GM23338 (cell line): ENCODE measurements at regions not wholly inside any gene's neighbourhood (a gene's known extent, or its start where the extent isn't known, plus 50 kb on each side); places are given as distances from the start of the nearest gene placed in this dataset.

Experiments
- JUNB ChIP-seq: IDR thresholded peaks from one replicate; pipeline ENCODE4 v1.6.1; 2016; ENCODE audit warnings: antibody characterized with exemption; ENCODE audit not compliant: unreplicated experiment
- POLR2AphosphoS5 ChIP-seq: IDR thresholded peaks from 2 replicates; pipeline ENCODE4 v1.6.1; 2016; ENCODE audit warnings: antibody characterized with exemption, low read depth
- TF ChIP-seq, protein P1 (sequence below): fragments of 250-450 bp; sonication (Bioruptor Pico); IDR thresholded peaks from 2 replicates; pipeline ENCODE4 v1.5.0; 2020; ENCODE audit warnings: mild to moderate bottlenecking, moderate library complexity
- TF ChIP-seq, protein P2 (sequence below): IDR thresholded peaks from one replicate; pipeline ENCODE4 v1.6.1; 2018; ENCODE audit warnings: antibody characterized with exemption; ENCODE audit not compliant: unreplicated experiment
- TF ChIP-seq, protein P3 (sequence below), 2 experiments: fragments of 200-600 bp in 1 of 2; sonication (generic) in 1 of 2; conservative IDR thresholded peaks; 2 replicates each; pipeline versions ENCODE4 v1.5.1 to v1.6.1; 2016 to 2017; ENCODE audit warnings: antibody characterized with exemption in 2 of 2, low read depth in 2 of 2, mild to moderate bottlenecking in 2 of 2, moderate library complexity in 1 of 2

DNA sequence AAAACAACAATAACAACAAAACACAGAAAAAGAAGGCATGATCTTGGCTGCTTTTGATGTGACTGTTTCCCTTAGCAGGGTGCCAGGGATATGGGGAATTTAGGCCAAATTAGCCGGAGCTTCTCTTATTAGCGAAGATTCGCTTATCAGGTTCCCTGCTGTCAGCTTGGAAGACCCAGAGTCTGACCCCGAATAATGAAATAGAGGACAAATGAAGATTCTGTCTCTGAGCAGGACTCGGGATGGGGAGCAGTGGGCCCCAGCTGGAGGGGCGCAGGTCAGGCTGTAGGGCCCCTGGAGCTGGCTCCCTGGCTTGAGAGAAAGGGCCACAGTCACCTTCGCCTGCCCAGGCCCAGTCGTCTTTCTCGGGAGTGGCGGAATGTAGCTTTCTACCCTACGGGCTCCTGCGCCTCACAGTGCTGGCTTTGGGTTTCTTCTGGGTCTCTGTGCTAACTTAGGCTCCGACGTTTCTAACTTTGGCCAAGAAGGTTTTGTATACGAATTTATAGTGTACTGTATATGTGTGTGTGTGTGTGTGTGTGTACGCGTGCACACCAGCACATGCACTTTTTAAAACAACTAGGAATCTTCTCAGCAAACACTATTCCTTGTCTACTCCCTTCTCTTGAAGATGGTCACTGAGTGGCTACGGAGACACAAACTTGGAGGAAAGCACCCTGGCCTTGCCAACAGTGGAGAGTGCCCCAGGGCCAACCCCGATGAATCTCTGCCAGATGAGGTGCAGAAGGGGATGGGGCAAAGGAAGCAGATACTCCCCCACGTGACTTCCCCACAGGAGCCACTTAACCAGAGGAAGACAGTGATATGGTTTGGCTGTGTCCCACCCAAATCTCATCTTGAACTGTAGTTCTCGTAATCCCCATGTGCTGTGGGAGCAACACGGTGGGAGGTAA is 195.6 kb upstream of the COPS8 start (continued):
- TF ChIP-seq, protein P1, sequence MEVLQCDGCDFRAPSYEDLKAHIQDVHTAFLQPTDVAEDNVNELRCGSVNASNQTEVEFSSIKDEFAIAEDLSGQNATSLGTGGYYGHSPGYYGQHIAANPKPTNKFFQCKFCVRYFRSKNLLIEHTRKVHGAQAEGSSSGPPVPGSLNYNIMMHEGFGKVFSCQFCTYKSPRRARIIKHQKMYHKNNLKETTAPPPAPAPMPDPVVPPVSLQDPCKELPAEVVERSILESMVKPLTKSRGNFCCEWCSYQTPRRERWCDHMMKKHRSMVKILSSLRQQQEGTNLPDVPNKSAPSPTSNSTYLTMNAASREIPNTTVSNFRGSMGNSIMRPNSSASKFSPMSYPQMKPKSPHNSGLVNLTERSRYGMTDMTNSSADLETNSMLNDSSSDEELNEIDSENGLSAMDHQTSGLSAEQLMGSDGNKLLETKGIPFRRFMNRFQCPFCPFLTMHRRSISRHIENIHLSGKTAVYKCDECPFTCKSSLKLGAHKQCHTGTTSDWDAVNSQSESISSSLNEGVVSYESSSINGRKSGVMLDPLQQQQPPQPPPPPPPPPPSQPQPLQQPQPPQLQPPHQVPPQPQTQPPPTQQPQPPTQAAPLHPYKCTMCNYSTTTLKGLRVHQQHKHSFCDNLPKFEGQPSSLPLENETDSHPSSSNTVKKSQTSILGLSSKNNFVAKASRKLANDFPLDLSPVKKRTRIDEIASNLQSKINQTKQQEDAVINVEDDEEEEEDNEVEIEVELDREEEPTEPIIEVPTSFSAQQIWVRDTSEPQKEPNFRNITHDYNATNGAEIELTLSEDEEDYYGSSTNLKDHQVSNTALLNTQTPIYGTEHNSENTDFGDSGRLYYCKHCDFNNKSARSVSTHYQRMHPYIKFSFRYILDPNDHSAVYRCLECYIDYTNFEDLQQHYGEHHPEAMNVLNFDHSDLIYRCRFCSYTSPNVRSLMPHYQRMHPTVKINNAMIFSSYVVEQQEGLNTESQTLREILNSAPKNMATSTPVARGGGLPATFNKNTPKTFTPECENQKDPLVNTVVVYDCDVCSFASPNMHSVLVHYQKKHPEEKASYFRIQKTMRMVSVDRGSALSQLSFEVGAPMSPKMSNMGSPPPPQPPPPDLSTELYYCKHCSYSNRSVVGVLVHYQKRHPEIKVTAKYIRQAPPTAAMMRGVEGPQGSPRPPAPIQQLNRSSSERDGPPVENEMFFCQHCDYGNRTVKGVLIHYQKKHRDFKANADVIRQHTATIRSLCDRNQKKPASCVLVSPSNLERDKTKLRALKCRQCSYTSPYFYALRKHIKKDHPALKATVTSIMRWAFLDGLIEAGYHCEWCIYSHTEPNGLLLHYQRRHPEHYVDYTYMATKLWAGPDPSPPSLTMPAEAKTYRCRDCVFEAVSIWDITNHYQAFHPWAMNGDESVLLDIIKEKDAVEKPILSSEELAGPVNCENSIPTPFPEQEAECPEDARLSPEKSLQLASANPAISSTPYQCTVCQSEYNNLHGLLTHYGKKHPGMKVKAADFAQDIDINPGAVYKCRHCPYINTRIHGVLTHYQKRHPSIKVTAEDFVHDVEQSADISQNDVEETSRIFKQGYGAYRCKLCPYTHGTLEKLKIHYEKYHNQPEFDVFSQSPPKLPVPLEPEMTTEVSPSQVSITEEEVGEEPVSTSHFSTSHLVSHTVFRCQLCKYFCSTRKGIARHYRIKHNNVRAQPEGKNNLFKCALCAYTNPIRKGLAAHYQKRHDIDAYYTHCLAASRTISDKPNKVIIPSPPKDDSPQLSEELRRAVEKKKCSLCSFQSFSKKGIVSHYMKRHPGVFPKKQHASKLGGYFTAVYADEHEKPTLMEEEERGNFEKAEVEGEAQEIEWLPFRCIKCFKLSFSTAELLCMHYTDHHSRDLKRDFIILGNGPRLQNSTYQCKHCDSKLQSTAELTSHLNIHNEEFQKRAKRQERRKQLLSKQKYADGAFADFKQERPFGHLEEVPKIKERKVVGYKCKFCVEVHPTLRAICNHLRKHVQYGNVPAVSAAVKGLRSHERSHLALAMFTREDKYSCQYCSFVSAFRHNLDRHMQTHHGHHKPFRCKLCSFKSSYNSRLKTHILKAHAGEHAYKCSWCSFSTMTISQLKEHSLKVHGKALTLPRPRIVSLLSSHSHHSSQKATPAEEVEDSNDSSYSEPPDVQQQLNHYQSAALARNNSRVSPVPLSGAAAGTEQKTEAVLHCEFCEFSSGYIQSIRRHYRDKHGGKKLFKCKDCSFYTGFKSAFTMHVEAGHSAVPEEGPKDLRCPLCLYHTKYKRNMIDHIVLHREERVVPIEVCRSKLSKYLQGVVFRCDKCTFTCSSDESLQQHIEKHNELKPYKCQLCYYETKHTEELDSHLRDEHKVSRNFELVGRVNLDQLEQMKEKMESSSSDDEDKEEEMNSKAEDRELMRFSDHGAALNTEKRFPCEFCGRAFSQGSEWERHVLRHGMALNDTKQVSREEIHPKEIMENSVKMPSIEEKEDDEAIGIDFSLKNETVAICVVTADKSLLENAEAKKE (CRISPR knock-in tag) = no peak
- TF ChIP-seq JUNB (no peak), POLR2AphosphoS5 (no peak)
- TF ChIP-seq, protein P2, sequence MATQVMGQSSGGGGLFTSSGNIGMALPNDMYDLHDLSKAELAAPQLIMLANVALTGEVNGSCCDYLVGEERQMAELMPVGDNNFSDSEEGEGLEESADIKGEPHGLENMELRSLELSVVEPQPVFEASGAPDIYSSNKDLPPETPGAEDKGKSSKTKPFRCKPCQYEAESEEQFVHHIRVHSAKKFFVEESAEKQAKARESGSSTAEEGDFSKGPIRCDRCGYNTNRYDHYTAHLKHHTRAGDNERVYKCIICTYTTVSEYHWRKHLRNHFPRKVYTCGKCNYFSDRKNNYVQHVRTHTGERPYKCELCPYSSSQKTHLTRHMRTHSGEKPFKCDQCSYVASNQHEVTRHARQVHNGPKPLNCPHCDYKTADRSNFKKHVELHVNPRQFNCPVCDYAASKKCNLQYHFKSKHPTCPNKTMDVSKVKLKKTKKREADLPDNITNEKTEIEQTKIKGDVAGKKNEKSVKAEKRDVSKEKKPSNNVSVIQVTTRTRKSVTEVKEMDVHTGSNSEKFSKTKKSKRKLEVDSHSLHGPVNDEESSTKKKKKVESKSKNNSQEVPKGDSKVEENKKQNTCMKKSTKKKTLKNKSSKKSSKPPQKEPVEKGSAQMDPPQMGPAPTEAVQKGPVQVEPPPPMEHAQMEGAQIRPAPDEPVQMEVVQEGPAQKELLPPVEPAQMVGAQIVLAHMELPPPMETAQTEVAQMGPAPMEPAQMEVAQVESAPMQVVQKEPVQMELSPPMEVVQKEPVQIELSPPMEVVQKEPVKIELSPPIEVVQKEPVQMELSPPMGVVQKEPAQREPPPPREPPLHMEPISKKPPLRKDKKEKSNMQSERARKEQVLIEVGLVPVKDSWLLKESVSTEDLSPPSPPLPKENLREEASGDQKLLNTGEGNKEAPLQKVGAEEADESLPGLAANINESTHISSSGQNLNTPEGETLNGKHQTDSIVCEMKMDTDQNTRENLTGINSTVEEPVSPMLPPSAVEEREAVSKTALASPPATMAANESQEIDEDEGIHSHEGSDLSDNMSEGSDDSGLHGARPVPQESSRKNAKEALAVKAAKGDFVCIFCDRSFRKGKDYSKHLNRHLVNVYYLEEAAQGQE = no peak
- TF ChIP-seq, protein P3, sequence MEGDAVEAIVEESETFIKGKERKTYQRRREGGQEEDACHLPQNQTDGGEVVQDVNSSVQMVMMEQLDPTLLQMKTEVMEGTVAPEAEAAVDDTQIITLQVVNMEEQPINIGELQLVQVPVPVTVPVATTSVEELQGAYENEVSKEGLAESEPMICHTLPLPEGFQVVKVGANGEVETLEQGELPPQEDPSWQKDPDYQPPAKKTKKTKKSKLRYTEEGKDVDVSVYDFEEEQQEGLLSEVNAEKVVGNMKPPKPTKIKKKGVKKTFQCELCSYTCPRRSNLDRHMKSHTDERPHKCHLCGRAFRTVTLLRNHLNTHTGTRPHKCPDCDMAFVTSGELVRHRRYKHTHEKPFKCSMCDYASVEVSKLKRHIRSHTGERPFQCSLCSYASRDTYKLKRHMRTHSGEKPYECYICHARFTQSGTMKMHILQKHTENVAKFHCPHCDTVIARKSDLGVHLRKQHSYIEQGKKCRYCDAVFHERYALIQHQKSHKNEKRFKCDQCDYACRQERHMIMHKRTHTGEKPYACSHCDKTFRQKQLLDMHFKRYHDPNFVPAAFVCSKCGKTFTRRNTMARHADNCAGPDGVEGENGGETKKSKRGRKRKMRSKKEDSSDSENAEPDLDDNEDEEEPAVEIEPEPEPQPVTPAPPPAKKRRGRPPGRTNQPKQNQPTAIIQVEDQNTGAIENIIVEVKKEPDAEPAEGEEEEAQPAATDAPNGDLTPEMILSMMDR (conservative IDR thresholded peaks at IDR 0.05; ENCODE audit: low read depth in 2 of 2) = no peak
